OCI-LY7 (cell line): ENCODE measurements at regions not wholly inside any gene's neighbourhood (a gene's known extent, or its start where the extent isn't known, plus 50 kb on each side); places are given as distances from the start of the nearest gene placed in this dataset.

Experiments
- EZH2phosphoT487 ChIP-seq: fragments of 200-600 bp; sonication (generic); IDR thresholded peaks from 2 replicates; pipeline ENCODE4 v1.6.1; 2018; ENCODE audit warnings: low read depth, borderline replicate concordance, mild to moderate bottlenecking, mixed run types, antibody characterized with exemption, low read length, moderate library complexity, mixed read lengths
- TF ChIP-seq, protein P1 (sequence below): fragments of 200-600 bp; sonication (generic); conservative IDR thresholded peaks from 2 replicates; pipeline ENCODE4 v1.5.1; 2014; ENCODE audit warnings: mild to moderate bottlenecking, antibody characterized with exemption, low read length, moderate library complexity, mixed read lengths

DNA sequence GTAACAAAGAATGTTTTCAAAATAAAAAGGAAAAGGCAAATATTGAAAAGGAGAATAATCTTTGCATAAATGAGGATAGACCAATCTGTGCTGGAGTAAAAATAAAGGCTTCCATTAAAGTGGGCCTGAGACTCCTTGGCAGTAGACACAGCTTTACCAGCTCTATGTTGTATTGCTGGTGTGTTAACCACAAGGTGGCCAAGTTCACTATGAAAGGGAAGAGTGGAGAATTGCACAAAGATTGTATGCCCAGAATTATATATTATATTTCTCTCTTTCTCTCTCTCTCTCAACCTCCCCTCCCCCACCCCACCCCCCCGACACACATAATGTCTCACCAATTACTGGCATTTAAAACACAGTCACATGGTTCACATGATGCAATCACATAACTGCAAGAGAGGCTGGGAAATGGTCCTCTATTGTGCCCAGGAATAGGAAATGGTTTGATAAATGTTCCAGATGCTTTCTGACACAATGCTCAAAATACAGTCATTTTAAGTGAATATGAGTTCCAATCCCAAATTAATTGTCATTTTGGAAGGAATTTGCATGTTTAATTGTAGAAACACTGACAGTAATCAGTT, 222.6 kb upstream of the SYT1 start:
- TF ChIP-seq, protein P1, sequence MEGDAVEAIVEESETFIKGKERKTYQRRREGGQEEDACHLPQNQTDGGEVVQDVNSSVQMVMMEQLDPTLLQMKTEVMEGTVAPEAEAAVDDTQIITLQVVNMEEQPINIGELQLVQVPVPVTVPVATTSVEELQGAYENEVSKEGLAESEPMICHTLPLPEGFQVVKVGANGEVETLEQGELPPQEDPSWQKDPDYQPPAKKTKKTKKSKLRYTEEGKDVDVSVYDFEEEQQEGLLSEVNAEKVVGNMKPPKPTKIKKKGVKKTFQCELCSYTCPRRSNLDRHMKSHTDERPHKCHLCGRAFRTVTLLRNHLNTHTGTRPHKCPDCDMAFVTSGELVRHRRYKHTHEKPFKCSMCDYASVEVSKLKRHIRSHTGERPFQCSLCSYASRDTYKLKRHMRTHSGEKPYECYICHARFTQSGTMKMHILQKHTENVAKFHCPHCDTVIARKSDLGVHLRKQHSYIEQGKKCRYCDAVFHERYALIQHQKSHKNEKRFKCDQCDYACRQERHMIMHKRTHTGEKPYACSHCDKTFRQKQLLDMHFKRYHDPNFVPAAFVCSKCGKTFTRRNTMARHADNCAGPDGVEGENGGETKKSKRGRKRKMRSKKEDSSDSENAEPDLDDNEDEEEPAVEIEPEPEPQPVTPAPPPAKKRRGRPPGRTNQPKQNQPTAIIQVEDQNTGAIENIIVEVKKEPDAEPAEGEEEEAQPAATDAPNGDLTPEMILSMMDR = no peak
- no peak for TF ChIP-seq EZH2phosphoT487
